ENCODE measurements at regions not wholly inside any gene's neighbourhood (a gene's known extent, or its start where the extent isn't known, plus 50 kb on each side); places are given as distances from the start of the nearest gene placed in this dataset.

- no peak for DNase-seq (ENCODE audit: low read depth)
- TF ChIP-seq CTCF (conservative IDR thresholded peaks at IDR 0.05; ENCODE audit: low read depth, low read length) = no peak
- no peak overlapping the region for H3K4me3 ChIP-seq (ENCODE audit: low read length)
These were observed 157.5 kb upstream of the HES1 start for GRCh38 chr3:193978486-193978885.

- no peak overlapping the region for H3K4me3 ChIP-seq (ENCODE audit: low read length)
- DNase-seq (ENCODE audit: low read depth) = no peak
- TF ChIP-seq CTCF (conservative IDR thresholded peaks at IDR 0.05; ENCODE audit: low read depth, low read length) = no peak
These were observed 155.6 kb upstream of the HES1 start for GRCh38 chr3:193980326-193980725.

GRCh38 chr3:193980905-193981304 lies 155.0 kb upstream of the HES1 start:
- no peak for TF ChIP-seq CTCF (conservative IDR thresholded peaks at IDR 0.05; ENCODE audit: low read depth, low read length)
- DNase-seq (ENCODE audit: low read depth) = no peak
- H3K4me3 ChIP-seq (ENCODE audit: low read length) = no peak overlapping the region

GRCh38 chr3:193981504-193981903 lies 154.4 kb upstream of the HES1 start:
- no peak for TF ChIP-seq CTCF (conservative IDR thresholded peaks at IDR 0.05; ENCODE audit: low read depth, low read length)
- DNase-seq (ENCODE audit: low read depth) = no peak
- H3K4me3 ChIP-seq (ENCODE audit: low read length) = no peak overlapping the region

- no peak for TF ChIP-seq CTCF (conservative IDR thresholded peaks at IDR 0.05; ENCODE audit: low read depth, low read length)
- no peak for DNase-seq (ENCODE audit: low read depth)
- H3K4me3 ChIP-seq (ENCODE audit: low read length) = no peak overlapping the region
These were observed 153.7 kb upstream of the HES1 start for GRCh38 chr3:193982258-193982659.

GRCh38 chr3:193983846-193984818 lies 151.8 kb upstream of the HES1 start:
- DNase-seq (ENCODE audit: low read depth) = no peak
- TF ChIP-seq CTCF (conservative IDR thresholded peaks at IDR 0.05; ENCODE audit: low read depth, low read length) = no peak
- H3K4me3 ChIP-seq (ENCODE audit: low read length) = no peak overlapping the region

- H3K4me3 ChIP-seq (ENCODE audit: low read length) = no peak overlapping the region
- DNase-seq (ENCODE audit: low read depth) = no peak
- no peak for TF ChIP-seq CTCF (conservative IDR thresholded peaks at IDR 0.05; ENCODE audit: low read depth, low read length)
These were observed 151.1 kb upstream of the HES1 start for GRCh38 chr3:193984876-193985275.
